NB4 (cell line): ENCODE measurements at regions not wholly inside any gene's neighbourhood (a gene's known extent, or its start where the extent isn't known, plus 50 kb on each side); places are given as distances from the start of the nearest gene placed in this dataset.

Experiments
- DNase-seq: peaks from one replicate; pipeline ENCODE4 v3.0.0; 2010; ENCODE audit warnings: low read depth
- H3K4me3 ChIP-seq: one replicate; pipeline ENCODE4 v1.5.1; 2011; ENCODE audit warnings: mild to moderate bottlenecking, low read depth, low read length, moderate library complexity
- CTCF ChIP-seq: IDR thresholded peaks from one replicate; pipeline ENCODE4 v1.5.1; 2012; ENCODE audit warnings: low read depth, low read length
- MAX ChIP-seq: IDR thresholded peaks from 2 replicates; pipeline ENCODE4 v1.6.1; 2011; ENCODE audit warnings: low read depth, low read length
- MYC ChIP-seq: IDR thresholded peaks from 2 replicates; pipeline ENCODE4 v1.6.1; 2011; ENCODE audit warnings: low read depth, low read length
- POLR2A ChIP-seq: IDR thresholded peaks from 2 replicates; pipeline ENCODE4 v1.6.1; 2011; ENCODE audit warnings: mild to moderate bottlenecking; ENCODE audit not compliant: insufficient read length; ENCODE audit errors: extremely low read depth

- no peak overlapping the region for H3K4me3 ChIP-seq
- no peak for TF ChIP-seq MAX
- TF ChIP-seq POLR2A = no peak
- TF ChIP-seq MYC = no peak
- DNase-seq = no peak
Measured at GRCh38 chr2:160977854-160978253, 182.4 kb upstream of the TANK start.

- DNase-seq = no peak
- TF ChIP-seq MAX (no peak), CTCF (no peak), POLR2A (no peak), MYC (no peak)
- no peak overlapping the region for H3K4me3 ChIP-seq
Measured at GRCh38 chr2:160984426-160985077, 175.7 kb upstream of the TANK start.

GRCh38 chr2:160989778-160990177 lies 170.4 kb upstream of the TANK start:
- no peak for DNase-seq
- H3K4me3 ChIP-seq = no peak overlapping the region
- TF ChIP-seq POLR2A (no peak), MYC (no peak), CTCF (no peak), MAX (no peak)

GRCh38 chr2:160993654-160994061 lies 166.6 kb upstream of the TANK start:
- H3K4me3 ChIP-seq = no peak overlapping the region
- no peak for DNase-seq
- TF ChIP-seq POLR2A (no peak), CTCF (no peak), MAX (no peak), MYC (no peak)

GRCh38 chr2:160994141-160995002 lies 165.9 kb upstream of the TANK start:
- peak; percentile 82 for DNase-seq
- no peak overlapping the region for H3K4me3 ChIP-seq
- TF ChIP-seq MAX = no peak
- peak; percentile 75 for TF ChIP-seq CTCF

- no peak for DNase-seq
- H3K4me3 ChIP-seq = no peak overlapping the region
- no peak for TF ChIP-seq POLR2A
- TF ChIP-seq CTCF = no peak
- no peak for TF ChIP-seq MAX
- no peak for TF ChIP-seq MYC
Measured at GRCh38 chr2:160996584-160996983, 163.6 kb upstream of the TANK start.
